Epithelial cell of proximal tubule (primary cell): ENCODE measurements at regions not wholly inside any gene's neighbourhood (a gene's known extent, or its start where the extent isn't known, plus 50 kb on each side); places are given as distances from the start of the nearest gene placed in this dataset.

Experiments
- DNase-seq: peaks from one replicate; pipeline ENCODE4 v3.0.0-alpha.2; 2011; ENCODE audit warnings: low read depth
- H3K4me3 ChIP-seq: 2 replicates; pipeline ENCODE4 v1.5.1; 2011; ENCODE audit warnings: low read depth, mild to moderate bottlenecking, low read length
- CTCF ChIP-seq: conservative IDR thresholded peaks from 2 replicates; pipeline ENCODE4 v1.5.1; 2012; ENCODE audit warnings: low read depth, mild to moderate bottlenecking, low read length

- no peak for DNase-seq
- TF ChIP-seq CTCF, result no peak
- no peak overlapping the region for H3K4me3 ChIP-seq
Observed at GRCh38 chr9:119453490-119453911, 84.3 kb upstream of the BRINP1 start.

- H3K4me3 ChIP-seq, result no peak overlapping the region
- DNase-seq, result no peak
- no peak for TF ChIP-seq CTCF
Observed at GRCh38 chr9:119451426-119451825, 82.2 kb upstream of the BRINP1 start.

- no peak for DNase-seq
- no peak for TF ChIP-seq CTCF
- H3K4me3 ChIP-seq, result no peak overlapping the region
Observed at GRCh38 chr9:119443179-119443578, 73.9 kb upstream of the BRINP1 start.

GRCh38 chr9:119441832-119442231, 72.6 kb upstream of the BRINP1 start:
- DNase-seq, result no peak
- no peak overlapping the region for H3K4me3 ChIP-seq
- TF ChIP-seq CTCF, result no peak

GRCh38 chr9:119441338-119441737, 72.1 kb upstream of the BRINP1 start:
- TF ChIP-seq CTCF, result no peak
- no peak for DNase-seq
- H3K4me3 ChIP-seq, result no peak overlapping the region

- no peak overlapping the region for H3K4me3 ChIP-seq
- no peak for TF ChIP-seq CTCF
- no peak for DNase-seq
Observed at GRCh38 chr9:119436261-119436660, 67.0 kb upstream of the BRINP1 start.

- DNase-seq, result no peak
- H3K4me3 ChIP-seq, result no peak overlapping the region
- no peak for TF ChIP-seq CTCF
Observed at GRCh38 chr9:119435076-119435475, 65.8 kb upstream of the BRINP1 start.
